ENCODE measurements at regions not wholly inside any gene's neighbourhood (a gene's known extent, or its start where the extent isn't known, plus 50 kb on each side); places are given as distances from the start of the nearest gene placed in this dataset.
"Not testable (repeated sequence)": the region's sequence is repeated elsewhere in the genome, so short reads cannot be mapped to it uniquely, and the experiment has no call there.

GRCh38 chr21:5975719-5976118, 4545.7 kb upstream of the TPTE start:
- not testable (repeated sequence) for DNase-seq

- not testable (repeated sequence) for DNase-seq
Measured at GRCh38 chr21:5997586-5997985, 4523.8 kb upstream of the TPTE start.

- DNase-seq: not testable (repeated sequence)
Measured at GRCh38 chr21:6015422-6016057, 4505.8 kb upstream of the TPTE start.

GRCh38 chr21:6020460-6020859, 4500.9 kb upstream of the TPTE start:
- not testable (repeated sequence) for DNase-seq

GRCh38 chr21:6020953-6021716, 4500.2 kb upstream of the TPTE start:
- DNase-seq: not testable (repeated sequence)

- not testable (repeated sequence) for DNase-seq
Measured at GRCh38 chr21:6021717-6022270, 4499.6 kb upstream of the TPTE start.

- DNase-seq: not testable (repeated sequence)
Measured at GRCh38 chr21:6023331-6023730, 4498.1 kb upstream of the TPTE start.

- not testable (repeated sequence) for DNase-seq
Measured at GRCh38 chr21:6025139-6025538, 4496.2 kb upstream of the TPTE start.

GRCh38 chr21:6027497-6027896, 4493.9 kb upstream of the TPTE start:
- DNase-seq: not testable (repeated sequence)

GRCh38 chr21:6034124-6034678, 4487.2 kb upstream of the TPTE start:
- not testable (repeated sequence) for DNase-seq

GRCh38 chr21:6034820-6035473, 4486.4 kb upstream of the TPTE start:
- not testable (repeated sequence) for DNase-seq

- DNase-seq: not testable (repeated sequence)
Measured at GRCh38 chr21:6035474-6036155, 4485.8 kb upstream of the TPTE start.

- DNase-seq: not testable (repeated sequence)
Measured at GRCh38 chr21:6039224-6039623, 4482.2 kb upstream of the TPTE start.

- DNase-seq: not testable (repeated sequence)
Measured at GRCh38 chr21:6040095-6040494, 4481.3 kb upstream of the TPTE start.

GRCh38 chr21:6043430-6044275, 4477.7 kb upstream of the TPTE start:
- DNase-seq: not testable (repeated sequence)

- DNase-seq: not testable (repeated sequence)
Measured at GRCh38 chr21:6044695-6045094, 4476.7 kb upstream of the TPTE start.

- not testable (repeated sequence) for DNase-seq
Measured at GRCh38 chr21:6049930-6050329, 4471.5 kb upstream of the TPTE start.

GRCh38 chr21:6052109-6052508, 4469.3 kb upstream of the TPTE start:
- not testable (repeated sequence) for DNase-seq

GRCh38 chr21:6053145-6053544, 4468.2 kb upstream of the TPTE start:
- DNase-seq: not testable (repeated sequence)

- DNase-seq: not testable (repeated sequence)
Measured at GRCh38 chr21:6058997-6059396, 4462.4 kb upstream of the TPTE start.

GRCh38 chr21:6060054-6060681, 4461.2 kb upstream of the TPTE start:
- DNase-seq: not testable (repeated sequence)
